HEK293 (cell line): ENCODE measurements at regions not wholly inside any gene's neighbourhood (a gene's known extent, or its start where the extent isn't known, plus 50 kb on each side); places are given as distances from the start of the nearest gene placed in this dataset.

Experiments used
- CTCF ChIA-PET: fragments of 350-600 bp; formaldehyde crosslinking; extraction: SDS; loops from one replicate; lab custom pipeline; 2021; ENCODE audit warnings: antibody characterized with exemption; lab: Yijun Ruan, JAX
- POLR2A ChIA-PET: fragments of 300-600 bp; formaldehyde crosslinking; extraction: SDS; loops from one replicate; lab custom pipeline; 2020; ENCODE audit warnings: antibody characterized with exemption, inconsistent platforms; lab: Yijun Ruan, JAX
- H3K27ac ChIP-seq: fragments of 200-500 bp; sonication (Bioruptor generic); 2 replicates; pipeline ENCODE4 v1.5.1; 2014; ENCODE audit warnings: low read depth, low read length, control low read depth, inconsistent platforms; ENCODE audit errors: extremely low read depth
- H3K36me3 ChIP-seq, 2 experiments: fragments of 200-500 bp in 1 of 2; sonication (Bioruptor generic) in 1 of 2; 1 replicate in 1 of 2; 2 replicates in 1 of 2; pipeline ENCODE4 v1.5.1; 2014 to 2017; ENCODE audit warnings: inconsistent platforms in 2 of 2, low read length in 2 of 2; ENCODE audit not compliant: control insufficient read depth in 2 of 2, insufficient read depth in 1 of 2
- H3K4me1 ChIP-seq: fragments of 200-500 bp; sonication (Bioruptor generic); 2 replicates; pipeline ENCODE4 v1.5.1; 2014; ENCODE audit warnings: mild to moderate bottlenecking, low read length, inconsistent platforms; ENCODE audit not compliant: control insufficient read depth, insufficient read depth
- H3K4me3 ChIP-seq: 2 replicates; pipeline ENCODE4 v1.5.1; 2011; ENCODE audit warnings: low read depth, mild to moderate bottlenecking, control low read depth, low read length, moderate library complexity
- H3K9me3 ChIP-seq: fragments of 200-500 bp; sonication (Bioruptor generic); 2 replicates; pipeline ENCODE4 v1.5.1; 2014; ENCODE audit warnings: low read depth, low read length, inconsistent platforms; ENCODE audit not compliant: control insufficient read depth, insufficient read depth
- GFI1B ChIP-seq: fragments of 450-650 bp; formaldehyde crosslinking; IDR thresholded peaks from 2 replicates; pipeline ENCODE4 v1.5.1; 2016; ENCODE audit warnings: missing biosample characterization, missing genetic modification characterization
- GLIS1 ChIP-seq: fragments of 450-650 bp; formaldehyde crosslinking; IDR thresholded peaks from 2 replicates; pipeline ENCODE4 v1.5.1; 2016; ENCODE audit warnings: missing biosample characterization, missing genetic modification characterization
- HOXC10 ChIP-seq: sonication (generic); formaldehyde crosslinking; IDR thresholded peaks from 2 replicates; pipeline ENCODE4 v1.8.1; 2023; ENCODE audit warnings: mild to moderate bottlenecking, missing genetic modification reagents
- SCRT1 ChIP-seq: fragments of 450-650 bp; formaldehyde crosslinking; IDR thresholded peaks from 2 replicates; pipeline ENCODE4 v1.5.1; 2016; ENCODE audit warnings: missing biosample characterization, missing genetic modification characterization, borderline replicate concordance
- SP2 ChIP-seq: fragments of 450-650 bp; formaldehyde crosslinking; IDR thresholded peaks from 2 replicates; pipeline ENCODE4 v1.5.1; 2016; ENCODE audit warnings: missing biosample characterization, missing genetic modification characterization
- ZEB2 ChIP-seq: fragments of 450-650 bp; formaldehyde crosslinking; IDR thresholded peaks from 2 replicates; pipeline ENCODE4 v1.5.1; 2016; ENCODE audit warnings: missing biosample characterization, missing genetic modification characterization
- ZNF112 ChIP-seq: fragments of 450-650 bp; formaldehyde crosslinking; IDR thresholded peaks from 2 replicates; pipeline ENCODE4 v1.5.0; 2017; ENCODE audit warnings: missing biosample characterization, missing genetic modification characterization
- ZNF138 ChIP-seq: fragments of 450-650 bp; formaldehyde crosslinking; IDR thresholded peaks from 2 replicates; pipeline ENCODE4 v1.5.1; 2016; ENCODE audit warnings: missing biosample characterization, missing genetic modification characterization, borderline replicate concordance
- ZNF155 ChIP-seq: fragments of 450-650 bp; formaldehyde crosslinking; IDR thresholded peaks from 2 replicates; pipeline ENCODE4 v1.5.1; 2016; ENCODE audit warnings: missing biosample characterization, missing genetic modification characterization
- ZNF16 ChIP-seq: fragments of 450-650 bp; formaldehyde crosslinking; IDR thresholded peaks from 2 replicates; pipeline ENCODE4 v1.5.1; 2016; ENCODE audit warnings: low read depth, missing biosample characterization, missing genetic modification characterization
- ZNF394 ChIP-seq: fragments of 450-650 bp; formaldehyde crosslinking; IDR thresholded peaks from 2 replicates; pipeline ENCODE4 v1.5.1; 2016; ENCODE audit warnings: missing biosample characterization, missing genetic modification characterization, mild to moderate bottlenecking, moderate library complexity, borderline replicate concordance
- ZNF48 ChIP-seq: fragments of 450-650 bp; formaldehyde crosslinking; IDR thresholded peaks from 2 replicates; pipeline ENCODE4 v1.5.1; 2016; ENCODE audit warnings: missing biosample characterization, missing genetic modification characterization
- ZNF555 ChIP-seq: fragments of 450-650 bp; formaldehyde crosslinking; conservative IDR thresholded peaks from 2 replicates; pipeline ENCODE4 v1.5.1; 2017; ENCODE audit warnings: missing biosample characterization, mild to moderate bottlenecking, missing genetic modification characterization, inconsistent platforms
- ZNF560 ChIP-seq: fragments of 450-650 bp; formaldehyde crosslinking; IDR thresholded peaks from 2 replicates; pipeline ENCODE4 v1.5.1; 2017; ENCODE audit warnings: missing biosample characterization, missing genetic modification characterization, borderline replicate concordance
- ZNF621 ChIP-seq: fragments of 450-650 bp; formaldehyde crosslinking; IDR thresholded peaks from 2 replicates; pipeline ENCODE4 v1.5.1; 2017; ENCODE audit warnings: missing biosample characterization, missing genetic modification characterization
- ZNF623 ChIP-seq: fragments of 450-650 bp; formaldehyde crosslinking; IDR thresholded peaks from 2 replicates; pipeline ENCODE4 v1.5.1; 2016; ENCODE audit warnings: missing biosample characterization, missing genetic modification characterization
- ZNF785 ChIP-seq: fragments of 450-650 bp; formaldehyde crosslinking; IDR thresholded peaks from 2 replicates; pipeline ENCODE4 v1.5.1; 2016; ENCODE audit warnings: missing biosample characterization, missing genetic modification characterization
- TF ChIP-seq, protein P1 (sequence below): fragments of 450-650 bp; formaldehyde crosslinking; IDR thresholded peaks from 2 replicates; pipeline ENCODE4 v1.5.1; 2017; ENCODE audit warnings: missing biosample characterization, missing genetic modification characterization
- TF ChIP-seq, protein P2 (sequence below): fragments of 450-650 bp; formaldehyde crosslinking; IDR thresholded peaks from 2 replicates; pipeline ENCODE4 v1.5.1; 2017; ENCODE audit warnings: missing biosample characterization, missing genetic modification characterization
- TF ChIP-seq, protein P3 (sequence below): fragments of 450-650 bp; formaldehyde crosslinking; IDR thresholded peaks from 2 replicates; pipeline ENCODE4 v1.5.1; 2016; ENCODE audit warnings: missing biosample characterization, missing genetic modification characterization
- TF ChIP-seq, protein P4 (sequence below): fragments of 450-650 bp; formaldehyde crosslinking; IDR thresholded peaks from 2 replicates; pipeline ENCODE4 v1.5.1; 2017; ENCODE audit warnings: missing biosample characterization, missing genetic modification characterization
- TF ChIP-seq, protein P5 (sequence below): fragments of 450-650 bp; formaldehyde crosslinking; IDR thresholded peaks from 2 replicates; pipeline ENCODE4 v1.5.1; 2016; ENCODE audit warnings: missing biosample characterization, missing genetic modification characterization, low read depth
- TF ChIP-seq, protein P6 (sequence below): fragments of 450-650 bp; formaldehyde crosslinking; IDR thresholded peaks from 2 replicates; pipeline ENCODE4 v1.5.1; 2017; ENCODE audit warnings: missing biosample characterization, mild to moderate bottlenecking, missing genetic modification characterization, moderate library complexity

DNA sequence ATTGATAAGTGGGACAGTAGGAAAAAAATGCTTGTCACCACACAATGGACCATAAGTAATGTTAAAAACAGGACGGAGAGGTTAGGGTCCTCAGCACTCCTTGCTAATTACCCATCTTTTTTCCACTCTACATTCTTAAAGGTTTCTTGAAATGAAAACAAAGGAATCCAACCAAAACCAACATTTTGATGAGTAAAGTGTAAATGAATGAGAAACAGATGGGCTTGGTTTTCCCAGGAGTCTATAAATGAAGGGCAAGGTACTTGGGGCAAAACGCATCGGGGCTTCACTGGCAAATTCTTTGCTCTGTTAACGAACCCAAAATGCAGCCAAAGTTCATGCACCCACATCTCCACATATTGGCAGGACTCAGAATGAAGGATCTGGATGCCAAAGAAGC, 129.2 kb upstream of the BMP4 start (continued):
- TF ChIP-seq GLIS1, result no peak
- no peak for TF ChIP-seq ZEB2 (tag by site-specific recombination)
- TF ChIP-seq ZNF623 (tag by site-specific recombination), result no peak
- TF ChIP-seq ZNF155 (tag by site-specific recombination), result no peak
- TF ChIP-seq, protein P1, sequence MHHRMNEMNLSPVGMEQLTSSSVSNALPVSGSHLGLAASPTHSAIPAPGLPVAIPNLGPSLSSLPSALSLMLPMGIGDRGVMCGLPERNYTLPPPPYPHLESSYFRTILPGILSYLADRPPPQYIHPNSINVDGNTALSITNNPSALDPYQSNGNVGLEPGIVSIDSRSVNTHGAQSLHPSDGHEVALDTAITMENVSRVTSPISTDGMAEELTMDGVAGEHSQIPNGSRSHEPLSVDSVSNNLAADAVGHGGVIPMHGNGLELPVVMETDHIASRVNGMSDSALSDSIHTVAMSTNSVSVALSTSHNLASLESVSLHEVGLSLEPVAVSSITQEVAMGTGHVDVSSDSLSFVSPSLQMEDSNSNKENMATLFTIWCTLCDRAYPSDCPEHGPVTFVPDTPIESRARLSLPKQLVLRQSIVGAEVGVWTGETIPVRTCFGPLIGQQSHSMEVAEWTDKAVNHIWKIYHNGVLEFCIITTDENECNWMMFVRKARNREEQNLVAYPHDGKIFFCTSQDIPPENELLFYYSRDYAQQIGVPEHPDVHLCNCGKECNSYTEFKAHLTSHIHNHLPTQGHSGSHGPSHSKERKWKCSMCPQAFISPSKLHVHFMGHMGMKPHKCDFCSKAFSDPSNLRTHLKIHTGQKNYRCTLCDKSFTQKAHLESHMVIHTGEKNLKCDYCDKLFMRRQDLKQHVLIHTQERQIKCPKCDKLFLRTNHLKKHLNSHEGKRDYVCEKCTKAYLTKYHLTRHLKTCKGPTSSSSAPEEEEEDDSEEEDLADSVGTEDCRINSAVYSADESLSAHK, result no peak
- TF ChIP-seq ZNF138 (tag by site-specific recombination), result no peak
- no peak for TF ChIP-seq ZNF112
- no peak for TF ChIP-seq ZNF48 (tag by site-specific recombination)
- TF ChIP-seq GFI1B (tag by site-specific recombination), result no peak
- TF ChIP-seq ZNF394 (tag by site-specific recombination), result no peak
- TF ChIP-seq ZNF621 (tag by site-specific recombination), result no peak
- TF ChIP-seq, protein P2, sequence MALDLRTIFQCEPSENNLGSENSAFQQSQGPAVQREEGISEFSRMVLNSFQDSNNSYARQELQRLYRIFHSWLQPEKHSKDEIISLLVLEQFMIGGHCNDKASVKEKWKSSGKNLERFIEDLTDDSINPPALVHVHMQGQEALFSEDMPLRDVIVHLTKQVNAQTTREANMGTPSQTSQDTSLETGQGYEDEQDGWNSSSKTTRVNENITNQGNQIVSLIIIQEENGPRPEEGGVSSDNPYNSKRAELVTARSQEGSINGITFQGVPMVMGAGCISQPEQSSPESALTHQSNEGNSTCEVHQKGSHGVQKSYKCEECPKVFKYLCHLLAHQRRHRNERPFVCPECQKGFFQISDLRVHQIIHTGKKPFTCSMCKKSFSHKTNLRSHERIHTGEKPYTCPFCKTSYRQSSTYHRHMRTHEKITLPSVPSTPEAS (tag by site-specific recombination), result no peak
- TF ChIP-seq, all 188 proteins: peak for 0

DNA sequence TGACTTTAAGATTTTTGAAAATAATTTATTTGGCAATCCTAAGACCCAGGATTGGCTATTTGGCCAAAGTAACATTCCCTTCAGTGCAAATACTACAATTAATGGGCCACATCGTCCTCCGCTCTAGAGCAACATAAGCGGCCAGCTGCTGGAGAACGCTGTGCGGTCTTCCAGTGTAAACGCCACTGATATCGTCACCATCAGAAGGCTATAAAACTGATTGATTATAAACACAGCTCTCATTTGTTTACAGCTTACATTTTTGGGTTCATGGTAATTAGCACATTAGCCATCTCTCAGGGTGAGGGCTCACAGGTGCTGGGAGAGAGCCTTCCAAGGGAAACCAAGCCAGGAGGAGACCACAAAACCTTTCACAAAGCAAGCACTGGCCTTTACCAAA, 130.1 kb upstream of the BMP4 start:
- CTCF ChIA-PET, result interaction anchor here (0.7 kb wide), 1 partner anchor 114 kb away, joined by 4 read pairs; no protein-coding TSS in a partner anchor
- Histone ChIP-seq H3K9me3 (no peaks in the 10 kb centered on the region), H3K4me3 (no peak overlapping the region), H3K4me1 (no peaks in the 10 kb centered on the region), H3K27ac (no peak overlapping the region), H3K36me3 (no peaks in the 10 kb centered on the region)
- TF ChIP-seq, protein P3, sequence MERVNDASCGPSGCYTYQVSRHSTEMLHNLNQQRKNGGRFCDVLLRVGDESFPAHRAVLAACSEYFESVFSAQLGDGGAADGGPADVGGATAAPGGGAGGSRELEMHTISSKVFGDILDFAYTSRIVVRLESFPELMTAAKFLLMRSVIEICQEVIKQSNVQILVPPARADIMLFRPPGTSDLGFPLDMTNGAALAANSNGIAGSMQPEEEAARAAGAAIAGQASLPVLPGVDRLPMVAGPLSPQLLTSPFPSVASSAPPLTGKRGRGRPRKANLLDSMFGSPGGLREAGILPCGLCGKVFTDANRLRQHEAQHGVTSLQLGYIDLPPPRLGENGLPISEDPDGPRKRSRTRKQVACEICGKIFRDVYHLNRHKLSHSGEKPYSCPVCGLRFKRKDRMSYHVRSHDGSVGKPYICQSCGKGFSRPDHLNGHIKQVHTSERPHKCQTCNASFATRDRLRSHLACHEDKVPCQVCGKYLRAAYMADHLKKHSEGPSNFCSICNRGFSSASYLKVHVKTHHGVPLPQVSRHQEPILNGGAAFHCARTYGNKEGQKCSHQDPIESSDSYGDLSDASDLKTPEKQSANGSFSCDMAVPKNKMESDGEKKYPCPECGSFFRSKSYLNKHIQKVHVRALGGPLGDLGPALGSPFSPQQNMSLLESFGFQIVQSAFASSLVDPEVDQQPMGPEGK (tag by site-specific recombination), result no peak
- TF ChIP-seq HOXC10 (no peak), SP2 (no peak), ZNF16 (no peak), SCRT1 (no peak), ZNF560 (tag by site-specific recombination) (no peak), ZNF785 (tag by site-specific recombination) (no peak), ZNF555 (tag by site-specific recombination) (no peak), ZNF394 (tag by site-specific recombination) (no peak)
- TF ChIP-seq, protein P4, sequence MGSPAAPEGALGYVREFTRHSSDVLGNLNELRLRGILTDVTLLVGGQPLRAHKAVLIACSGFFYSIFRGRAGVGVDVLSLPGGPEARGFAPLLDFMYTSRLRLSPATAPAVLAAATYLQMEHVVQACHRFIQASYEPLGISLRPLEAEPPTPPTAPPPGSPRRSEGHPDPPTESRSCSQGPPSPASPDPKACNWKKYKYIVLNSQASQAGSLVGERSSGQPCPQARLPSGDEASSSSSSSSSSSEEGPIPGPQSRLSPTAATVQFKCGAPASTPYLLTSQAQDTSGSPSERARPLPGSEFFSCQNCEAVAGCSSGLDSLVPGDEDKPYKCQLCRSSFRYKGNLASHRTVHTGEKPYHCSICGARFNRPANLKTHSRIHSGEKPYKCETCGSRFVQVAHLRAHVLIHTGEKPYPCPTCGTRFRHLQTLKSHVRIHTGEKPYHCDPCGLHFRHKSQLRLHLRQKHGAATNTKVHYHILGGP (tag by site-specific recombination), result no peak
- TF ChIP-seq, protein P5, sequence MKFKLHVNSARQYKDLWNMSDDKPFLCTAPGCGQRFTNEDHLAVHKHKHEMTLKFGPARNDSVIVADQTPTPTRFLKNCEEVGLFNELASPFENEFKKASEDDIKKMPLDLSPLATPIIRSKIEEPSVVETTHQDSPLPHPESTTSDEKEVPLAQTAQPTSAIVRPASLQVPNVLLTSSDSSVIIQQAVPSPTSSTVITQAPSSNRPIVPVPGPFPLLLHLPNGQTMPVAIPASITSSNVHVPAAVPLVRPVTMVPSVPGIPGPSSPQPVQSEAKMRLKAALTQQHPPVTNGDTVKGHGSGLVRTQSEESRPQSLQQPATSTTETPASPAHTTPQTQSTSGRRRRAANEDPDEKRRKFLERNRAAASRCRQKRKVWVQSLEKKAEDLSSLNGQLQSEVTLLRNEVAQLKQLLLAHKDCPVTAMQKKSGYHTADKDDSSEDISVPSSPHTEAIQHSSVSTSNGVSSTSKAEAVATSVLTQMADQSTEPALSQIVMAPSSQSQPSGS (tag by site-specific recombination), result no peak
- TF ChIP-seq, protein P6, sequence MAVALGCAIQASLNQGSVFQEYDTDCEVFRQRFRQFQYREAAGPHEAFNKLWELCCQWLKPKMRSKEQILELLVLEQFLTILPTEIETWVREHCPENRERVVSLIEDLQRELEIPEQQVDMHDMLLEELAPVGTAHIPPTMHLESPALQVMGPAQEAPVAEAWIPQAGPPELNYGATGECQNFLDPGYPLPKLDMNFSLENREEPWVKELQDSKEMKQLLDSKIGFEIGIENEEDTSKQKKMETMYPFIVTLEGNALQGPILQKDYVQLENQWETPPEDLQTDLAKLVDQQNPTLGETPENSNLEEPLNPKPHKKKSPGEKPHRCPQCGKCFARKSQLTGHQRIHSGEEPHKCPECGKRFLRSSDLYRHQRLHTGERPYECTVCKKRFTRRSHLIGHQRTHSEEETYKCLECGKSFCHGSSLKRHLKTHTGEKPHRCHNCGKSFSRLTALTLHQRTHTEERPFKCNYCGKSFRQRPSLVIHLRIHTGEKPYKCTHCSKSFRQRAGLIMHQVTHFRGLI, result no peak
- POLR2A ChIA-PET, result no interaction called here
